ENCODE measurements at regions not wholly inside any gene's neighbourhood (a gene's known extent, or its start where the extent isn't known, plus 50 kb on each side); places are given as distances from the start of the nearest gene placed in this dataset.

GRCh38 chr2:240201866-240202265 lies 61.4 kb upstream of the OTOS start:
- TF ChIP-seq CTCF (IDR thresholded peaks at IDR 0.05; ENCODE audit: low read length), result no peak
- TF ChIP-seq EZH2phosphoT487 (IDR thresholded peaks at IDR 0.05; ENCODE audit: low read length), result no peak
